HG03565 (cell line): ENCODE measurements at regions not wholly inside any gene's neighbourhood (a gene's known extent, or its start where the extent isn't known, plus 50 kb on each side); places are given as distances from the start of the nearest gene placed in this dataset.
"Not testable (repeated sequence)": the region's sequence is repeated elsewhere in the genome, so short reads cannot be mapped to it uniquely, and the experiment has no call there.

Source experiments
- ATAC-seq: cut with Tn5 transposase; IDR thresholded peaks from one replicate; pipeline ENCODE4 v1.9.1; 2021; ENCODE audit warnings: mild to moderate bottlenecking, moderate library complexity; ENCODE audit not compliant: unreplicated experiment

DNA sequence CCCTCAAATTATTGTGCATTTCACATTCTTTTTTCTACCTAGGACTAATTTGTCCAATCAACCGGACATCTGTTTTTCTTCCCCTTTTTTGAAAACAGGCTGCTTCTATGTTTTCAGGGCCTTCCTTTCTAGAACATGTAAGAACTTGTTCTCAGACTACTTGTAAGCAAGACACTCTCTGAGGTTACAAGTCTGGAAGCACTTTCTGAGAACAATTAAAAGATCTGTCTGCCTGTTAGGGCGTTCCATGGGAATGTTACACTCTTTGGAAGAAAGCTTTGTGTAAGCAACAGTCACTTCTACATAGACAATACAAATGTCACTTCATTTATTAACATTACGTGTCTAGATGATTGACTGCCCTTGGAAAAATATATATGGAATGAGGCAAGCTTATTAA lies 50.9 kb upstream of the HSPB3 start:
- ATAC-seq: no peak

DNA sequence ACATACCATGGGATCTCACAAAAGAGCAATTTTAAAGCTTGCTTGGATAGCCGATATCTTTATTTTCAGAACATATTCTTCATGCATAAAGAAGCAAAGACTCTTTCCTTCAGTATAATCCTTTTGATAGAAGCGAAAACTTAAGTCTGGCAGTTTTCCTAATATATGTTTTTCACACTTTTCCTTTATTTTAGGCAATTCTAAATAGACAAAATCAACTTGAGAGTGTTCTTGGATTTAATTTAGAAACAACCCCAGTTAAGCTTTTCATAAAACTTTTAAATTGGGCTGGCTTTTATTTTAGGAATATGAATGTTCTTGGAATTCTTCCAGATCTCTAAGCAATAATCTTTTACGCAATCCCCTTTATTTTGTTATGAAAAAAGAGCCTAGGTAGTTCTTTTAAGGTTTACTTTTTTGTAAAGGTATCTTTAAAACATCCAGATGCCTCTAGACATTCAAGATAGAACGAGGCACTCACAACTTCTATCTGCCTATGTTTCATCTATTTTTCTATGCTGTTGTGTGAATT lies 51.5 kb upstream of the HSPB3 start:
- ATAC-seq: no peak

DNA sequence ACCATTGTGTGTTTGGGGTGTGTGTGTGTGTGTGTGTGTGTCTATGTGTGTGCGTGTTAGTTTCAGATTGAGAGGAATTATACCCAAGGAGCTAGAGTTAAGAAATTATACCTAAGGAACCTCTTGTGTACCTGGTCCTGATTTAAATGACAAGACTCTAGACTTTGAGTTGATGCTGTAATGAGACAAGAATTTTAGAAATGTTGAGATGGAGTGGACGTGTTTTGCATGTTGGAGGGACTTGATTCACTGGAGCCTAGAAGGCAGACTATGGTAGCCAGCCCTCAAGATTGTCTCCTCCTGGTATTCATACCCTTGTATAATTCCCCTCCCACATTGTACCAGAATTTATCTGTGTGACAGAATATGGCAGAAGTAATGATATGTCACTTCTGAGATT lies 52.4 kb upstream of the HSPB3 start:
- no peak for ATAC-seq

DNA sequence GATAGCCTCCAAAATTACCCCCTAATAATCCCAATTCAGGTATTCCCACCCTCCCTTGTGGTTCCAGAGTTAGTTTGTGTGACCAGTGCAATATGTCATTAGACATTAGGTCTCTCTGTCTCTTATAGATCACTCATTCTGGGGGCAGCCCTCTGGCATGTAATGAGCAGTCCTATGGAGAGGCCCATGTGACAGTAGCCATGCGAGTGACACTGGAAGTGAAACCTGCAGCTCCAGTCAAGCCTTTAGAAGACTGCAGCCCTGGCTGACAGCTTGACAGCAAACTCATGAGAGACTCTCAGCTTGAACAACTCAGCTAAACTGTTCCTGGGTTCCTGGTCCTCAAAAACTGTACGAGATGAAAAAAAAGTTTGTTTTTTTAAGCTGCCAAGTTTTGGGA lies 54.0 kb upstream of the HSPB3 start:
- ATAC-seq: peak; percentile 97

DNA sequence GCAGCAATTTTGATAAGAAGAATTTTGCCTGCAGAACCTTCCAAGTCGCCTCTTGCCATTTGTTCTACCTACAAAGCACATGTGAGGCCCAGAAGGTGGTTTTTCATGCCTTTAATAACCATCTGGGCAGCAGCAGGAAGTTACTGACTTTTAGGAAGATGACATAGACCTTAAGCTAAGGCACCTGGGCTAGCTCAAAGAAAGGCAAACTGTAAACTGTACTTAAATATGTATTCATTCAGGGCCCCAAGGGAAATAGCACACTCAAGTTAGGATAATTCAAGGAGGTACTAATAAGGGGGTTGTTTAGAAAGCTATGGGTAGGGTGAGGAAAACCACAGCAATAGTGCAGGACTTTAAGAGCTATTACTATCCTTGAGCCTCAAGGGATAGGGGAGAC lies 57.3 kb upstream of the HSPB3 start:
- ATAC-seq: no peak

DNA sequence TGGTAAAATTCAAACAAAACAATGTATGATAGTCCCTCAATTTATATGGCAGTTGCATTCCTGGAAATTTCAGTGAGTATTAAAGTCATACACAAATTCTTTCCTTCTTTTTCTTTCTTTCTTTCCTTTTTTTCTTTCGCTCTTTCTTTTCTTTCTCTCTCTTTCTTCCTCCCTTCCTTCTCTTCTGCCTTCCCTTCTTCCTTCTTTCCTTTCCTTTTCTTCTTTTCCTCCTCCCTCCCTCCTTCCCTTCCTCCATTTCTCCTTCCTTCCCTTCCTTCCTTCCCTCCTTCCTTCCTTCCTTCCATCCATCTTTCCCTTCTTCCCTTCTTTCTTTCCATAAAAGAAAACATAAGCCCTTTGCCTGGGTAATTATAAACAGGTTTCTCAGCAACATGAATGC lies 58.1 kb upstream of the HSPB3 start:
- no peak for ATAC-seq

DNA sequence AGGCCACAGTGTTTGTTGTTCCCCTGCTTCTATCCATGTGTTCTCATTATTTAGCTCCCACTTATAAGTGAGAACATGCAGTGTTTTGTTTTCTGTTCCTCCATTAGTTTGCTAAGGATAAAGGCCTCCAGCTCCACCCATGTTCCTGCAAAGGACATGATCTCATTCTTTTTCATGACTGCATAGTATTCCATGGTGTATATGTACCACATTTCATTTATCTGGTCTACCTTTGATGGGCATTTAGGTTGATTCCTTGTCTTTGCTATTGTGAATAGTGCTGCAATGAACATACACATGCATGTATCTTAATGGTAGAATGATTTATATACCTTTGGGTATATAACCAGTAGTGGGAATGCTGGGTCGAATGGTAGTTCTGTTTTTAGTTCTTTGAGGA lies 62.5 kb upstream of the HSPB3 start:
- not testable (repeated sequence) for ATAC-seq

DNA sequence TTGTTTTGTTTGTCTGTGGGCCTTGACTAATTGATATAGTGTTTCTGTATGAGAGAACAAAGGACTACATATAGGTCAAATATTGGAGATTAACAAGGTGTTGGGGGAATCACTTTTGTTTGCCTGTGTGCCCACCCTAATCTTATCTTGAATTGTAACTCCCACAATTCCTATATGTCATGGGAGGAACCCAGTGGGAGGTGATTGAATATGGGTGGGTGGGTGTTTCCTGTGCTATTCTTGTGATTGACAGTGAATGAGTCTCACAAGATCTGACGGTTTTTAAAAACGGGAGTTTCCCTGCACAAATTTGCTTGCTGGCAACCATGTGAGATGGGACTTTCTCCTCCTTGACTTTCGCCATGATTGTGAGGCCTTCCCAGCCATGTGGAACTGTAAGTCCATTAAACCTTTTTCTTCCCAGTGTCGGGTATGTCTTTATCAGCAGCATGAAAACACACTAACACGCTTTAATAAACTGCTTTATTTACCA lies 64.9 kb upstream of the HSPB3 start:
- ATAC-seq: no peak

DNA sequence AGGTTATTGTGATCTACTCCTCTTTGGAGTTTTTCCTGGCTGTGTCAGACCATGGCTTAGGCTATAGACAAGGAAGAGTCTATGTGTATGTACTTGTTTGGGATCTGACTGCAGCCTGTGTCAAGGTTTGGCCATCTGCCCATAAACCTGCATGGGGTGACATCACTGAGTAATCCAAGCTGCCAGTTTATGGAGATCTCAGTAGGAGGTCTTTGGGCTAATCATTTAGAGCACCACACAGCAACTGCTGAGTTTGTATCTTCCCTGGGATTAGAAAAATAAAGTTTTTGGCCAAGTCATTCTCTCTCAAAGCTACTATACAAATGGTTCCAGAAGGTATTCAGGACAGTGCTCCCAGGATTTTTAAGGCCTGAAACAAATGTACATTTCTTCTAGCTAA lies 65.5 kb upstream of the HSPB3 start:
- ATAC-seq: no peak

DNA sequence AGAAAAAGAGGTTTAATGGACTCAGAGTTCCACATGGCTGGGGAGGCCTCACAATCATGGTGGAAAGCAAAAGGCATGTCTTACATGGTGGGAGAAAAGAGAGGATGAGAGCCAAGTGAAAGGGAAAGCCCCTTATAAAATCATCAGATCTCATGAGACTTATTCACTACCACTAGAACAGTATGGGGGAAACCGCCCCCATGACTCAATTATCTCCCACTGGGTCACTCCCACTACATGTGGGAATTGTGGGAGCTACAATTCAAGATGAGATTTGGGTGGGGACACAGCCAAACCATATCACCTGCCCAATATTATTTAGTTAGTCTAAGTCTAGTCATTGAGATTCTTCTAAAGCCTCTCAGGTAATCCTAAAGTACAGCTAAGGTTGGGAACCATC lies 66.1 kb upstream of the HSPB3 start:
- ATAC-seq: not testable (repeated sequence)

DNA sequence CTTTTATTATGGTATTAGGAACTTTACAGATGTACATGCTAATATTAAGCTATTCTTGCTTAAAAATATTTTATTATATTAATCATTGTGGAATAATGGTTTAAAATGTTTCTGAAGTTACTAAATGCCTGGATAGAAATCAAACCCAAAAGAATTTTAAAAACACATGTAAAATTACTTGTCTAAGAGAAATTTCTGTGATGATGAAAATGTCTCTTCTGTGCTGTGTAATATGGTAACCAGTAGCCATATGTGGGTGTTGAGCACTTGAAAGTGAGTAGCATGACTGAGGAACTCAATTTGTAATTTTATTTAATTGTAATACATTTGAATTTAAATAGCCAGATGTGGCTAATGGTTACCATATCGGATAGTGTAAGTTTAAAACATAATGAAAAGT lies 66.7 kb upstream of the HSPB3 start:
- no peak for ATAC-seq

DNA sequence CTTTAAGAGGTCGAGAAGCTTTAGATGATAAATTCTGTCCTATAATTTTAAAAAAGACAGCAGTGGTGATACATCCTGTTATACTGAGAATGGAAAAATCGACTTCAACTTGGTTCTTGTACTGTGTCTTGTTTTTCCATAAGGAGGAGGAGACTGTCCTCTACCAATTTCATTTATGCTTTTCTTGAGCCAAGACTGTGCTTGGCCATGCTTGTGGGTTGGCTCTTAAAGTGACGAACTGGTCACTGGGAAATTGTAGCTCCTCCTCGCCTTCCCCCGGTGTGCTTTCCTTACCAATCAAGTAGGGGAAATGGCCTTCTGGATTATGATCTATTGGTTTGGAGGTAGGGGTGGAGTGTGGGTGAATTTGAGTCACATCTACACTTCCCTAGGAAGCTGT lies 67.1 kb upstream of the HSPB3 start:
- ATAC-seq: no peak

DNA sequence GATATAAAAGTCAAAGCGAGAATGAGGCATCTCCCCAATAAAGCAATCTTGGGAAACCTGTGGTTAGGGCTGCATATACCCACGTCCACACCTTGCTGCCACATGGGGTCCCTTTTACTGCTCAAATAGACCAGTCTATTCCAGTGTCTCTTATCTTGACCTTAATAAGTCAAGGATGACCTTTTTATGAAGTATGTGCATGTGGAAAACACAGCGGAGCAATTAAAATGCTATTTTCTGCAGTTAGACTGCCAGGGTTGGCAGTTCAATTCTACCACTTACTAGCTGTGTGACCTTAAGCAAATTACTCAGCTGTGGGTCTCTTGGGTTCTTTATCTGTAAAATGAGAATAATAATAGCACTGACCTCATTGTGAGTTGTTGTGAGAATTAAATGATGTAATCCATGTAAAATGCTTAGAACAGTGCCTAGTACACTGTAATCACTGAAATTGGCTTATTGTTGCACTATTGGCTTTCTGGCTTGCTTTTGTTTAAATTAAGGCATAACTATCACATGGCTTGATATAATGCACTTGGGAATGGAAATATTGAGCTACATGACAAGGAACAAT lies 67.8 kb upstream of the HSPB3 start:
- no peak for ATAC-seq

DNA sequence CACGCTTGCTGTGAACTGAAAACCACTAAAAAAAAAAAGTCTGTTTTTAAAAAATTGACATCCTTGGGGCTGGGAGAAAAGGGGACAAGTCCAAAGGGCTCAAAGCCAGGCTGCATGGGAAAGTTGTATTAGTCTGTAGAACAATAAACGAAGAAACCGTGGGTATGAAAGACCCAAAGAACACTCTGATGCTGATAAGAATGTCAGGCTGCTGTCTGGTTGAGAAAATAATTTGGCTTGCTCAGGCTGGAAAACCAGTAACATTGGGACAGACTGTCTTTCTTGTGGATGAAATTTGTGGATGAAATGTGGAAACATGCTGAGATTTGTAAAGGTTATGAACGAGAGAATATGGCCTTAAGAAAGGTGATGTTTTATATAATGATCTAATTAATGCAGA lies 68.5 kb upstream of the HSPB3 start:
- ATAC-seq: no peak

DNA sequence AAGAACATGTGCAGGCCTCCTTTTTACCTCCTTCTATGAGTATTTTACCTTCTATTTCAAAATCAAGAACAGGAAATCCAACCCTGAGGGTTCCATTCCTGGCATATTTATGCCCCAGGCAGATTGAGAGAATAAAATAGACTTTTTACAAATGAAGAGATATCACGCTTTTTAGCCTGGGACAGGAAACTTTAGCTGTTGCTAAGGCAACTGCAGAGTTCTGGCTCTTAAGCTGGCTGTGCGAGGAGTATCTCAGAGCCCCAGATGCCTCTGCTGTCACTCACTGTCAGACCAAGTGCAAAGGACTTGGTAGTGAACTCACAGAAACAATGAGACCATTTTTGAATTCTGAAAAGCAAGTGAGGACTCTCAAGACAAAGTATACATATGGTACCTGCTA lies 69.5 kb upstream of the HSPB3 start:
- no peak for ATAC-seq

DNA sequence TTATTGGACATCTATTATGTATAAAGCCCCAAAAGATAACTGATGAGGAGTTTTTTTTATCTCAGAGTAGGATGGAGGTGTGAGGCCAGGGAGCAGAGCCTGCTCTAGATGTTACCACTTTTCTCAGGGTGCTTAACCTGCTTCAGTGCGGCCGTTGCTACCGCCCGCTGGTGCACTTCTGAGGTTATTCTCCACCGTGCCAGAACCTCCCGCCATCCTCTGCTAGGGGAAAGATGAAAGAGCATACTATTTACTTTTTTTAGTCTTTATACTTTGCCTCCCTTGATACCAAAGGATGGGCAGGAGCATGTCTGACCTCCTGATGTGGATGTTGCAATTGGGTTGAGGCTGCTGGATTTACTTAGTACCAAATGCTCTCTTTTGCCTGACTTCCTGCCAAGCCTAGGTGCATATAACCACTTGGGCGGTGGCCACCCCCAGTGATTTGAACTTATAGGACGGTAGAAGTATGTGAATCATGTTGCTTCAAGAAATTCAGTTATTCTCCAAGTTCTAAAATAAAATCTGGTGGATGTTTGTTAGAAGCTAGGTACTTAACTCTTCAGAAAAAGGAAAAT lies 71.1 kb upstream of the HSPB3 start:
- no peak for ATAC-seq

DNA sequence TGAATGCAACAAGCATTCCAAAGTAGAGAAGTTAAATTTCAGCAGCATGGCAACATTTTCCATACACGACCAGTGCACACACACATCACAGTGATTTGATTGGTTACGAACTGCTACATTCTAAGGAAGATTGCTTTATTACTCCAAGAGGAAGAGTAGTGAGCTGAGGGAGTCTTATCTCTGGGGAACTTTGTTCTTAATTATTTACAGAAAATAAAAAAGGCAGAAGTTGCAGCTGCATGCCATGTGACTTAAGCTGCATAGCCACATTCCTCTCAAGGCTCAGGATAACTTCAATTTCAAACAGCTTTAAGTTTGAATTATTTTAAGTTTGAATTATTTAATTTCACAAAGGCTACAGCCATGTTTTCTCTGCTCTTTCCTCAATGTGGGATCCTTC lies 71.6 kb upstream of the HSPB3 start:
- no peak for ATAC-seq

DNA sequence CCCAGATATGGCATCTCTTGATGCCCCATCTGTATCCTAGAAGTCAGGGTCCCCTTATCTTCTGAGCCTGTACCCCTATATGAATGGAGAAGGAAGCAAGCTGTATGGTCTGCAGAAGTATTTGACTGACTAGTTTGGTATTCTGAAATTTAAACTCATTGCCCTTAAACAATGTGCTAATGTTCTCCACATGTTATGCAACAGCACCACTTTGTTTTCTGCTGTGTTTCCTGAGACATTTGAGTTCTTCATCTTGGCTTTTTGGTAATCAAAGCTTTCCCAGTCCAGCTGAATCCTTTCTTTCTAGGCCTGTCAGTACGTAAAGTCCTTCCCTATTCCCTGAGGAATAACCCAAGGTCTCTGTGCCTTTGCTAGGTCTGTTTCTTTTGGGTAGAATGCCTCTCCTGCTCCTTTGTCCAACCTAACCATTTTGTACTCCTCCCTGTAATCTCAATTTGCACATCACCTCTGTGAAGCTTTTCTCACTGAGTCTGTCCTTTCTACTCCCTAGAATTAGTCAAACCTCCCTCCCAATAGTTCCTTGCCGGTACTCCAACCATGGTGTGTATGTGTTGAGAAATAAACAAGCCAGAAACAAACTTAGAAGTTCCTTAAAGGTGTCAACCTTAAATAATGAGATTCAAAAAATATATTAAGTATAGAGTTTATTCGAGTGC lies 72.1 kb upstream of the HSPB3 start:
- ATAC-seq: no peak

DNA sequence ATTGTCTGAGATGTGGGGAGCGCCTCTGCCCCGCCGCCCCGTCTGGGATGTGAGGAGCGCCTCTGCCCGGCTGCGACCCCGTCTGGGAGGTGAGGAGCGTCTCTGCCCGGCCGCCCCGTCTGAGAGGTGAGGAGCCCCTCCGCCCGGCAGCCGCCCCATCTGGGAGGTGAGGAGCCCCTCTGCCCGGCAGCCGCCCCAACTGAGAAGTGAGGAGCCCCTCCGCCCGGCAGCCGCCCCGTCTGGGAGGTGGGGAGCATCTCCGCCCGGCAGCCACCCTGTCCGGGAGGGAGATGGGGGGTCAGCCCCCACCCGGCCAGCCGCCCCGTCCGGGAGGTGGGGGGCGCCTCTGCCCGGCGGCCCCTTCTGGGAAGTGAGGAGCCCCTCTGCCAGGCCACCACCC lies 70.9 kb upstream of the ARL15 start:
- ATAC-seq: not testable (repeated sequence)

DNA sequence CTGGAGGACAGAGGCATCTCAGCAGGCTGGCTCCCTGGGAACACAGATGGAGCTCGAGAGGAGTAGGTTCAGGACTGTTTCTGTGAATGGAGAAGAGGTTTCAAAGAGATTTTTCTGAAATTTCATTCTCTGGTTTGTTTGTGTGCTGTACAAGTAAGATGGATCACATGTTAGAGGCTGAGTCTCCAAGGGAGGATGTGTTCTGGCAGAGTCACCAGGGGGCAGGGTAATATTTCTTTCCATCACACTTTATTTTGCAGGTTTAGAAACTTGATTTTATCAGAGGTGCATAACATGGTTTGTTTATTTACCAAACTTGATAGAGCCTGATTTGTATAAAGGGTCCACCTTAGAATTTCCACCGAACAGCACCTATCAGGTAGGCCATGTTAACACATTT lies 69.2 kb upstream of the ARL15 start:
- ATAC-seq: no peak

DNA sequence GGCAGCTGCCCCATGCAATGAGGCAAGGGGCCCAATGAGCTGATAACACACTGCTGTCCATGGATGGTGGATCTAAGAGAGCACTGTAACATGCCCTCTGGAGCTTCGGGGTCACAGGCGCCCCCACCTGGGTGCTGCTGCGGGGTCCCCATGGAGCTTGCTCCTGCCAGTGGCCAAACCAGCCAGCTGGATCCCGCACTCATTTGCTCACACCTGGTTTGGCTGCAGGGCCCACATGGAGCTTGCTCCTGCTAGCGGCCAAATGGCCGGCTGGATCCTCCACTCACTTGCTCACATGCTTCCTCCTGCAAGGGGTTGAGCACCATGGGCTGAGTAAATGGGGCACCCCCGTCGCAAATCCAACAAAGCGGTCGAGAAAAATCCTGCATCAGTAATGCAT lies 68.3 kb upstream of the ARL15 start:
- no peak for ATAC-seq

DNA sequence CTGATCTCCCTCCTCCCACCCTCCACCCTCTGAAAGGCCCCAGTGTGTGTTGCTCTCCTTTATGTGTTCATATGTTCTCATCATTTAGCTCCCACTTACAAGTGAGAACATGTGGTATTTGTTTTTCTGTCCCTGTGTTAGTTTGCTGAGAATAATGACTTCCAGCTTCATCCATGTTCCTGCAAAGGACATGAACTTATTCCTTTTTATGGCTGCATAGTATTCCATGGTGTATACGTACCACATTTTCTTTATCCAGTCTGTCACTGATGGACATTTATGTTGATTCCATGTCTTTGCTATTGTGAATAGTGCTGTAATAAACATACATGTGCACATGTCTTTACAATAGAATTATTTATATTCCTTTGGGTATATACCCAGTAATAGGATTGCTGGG lies 67.0 kb upstream of the ARL15 start:
- not testable (repeated sequence) for ATAC-seq
